CD4-positive, CD25-positive, alpha-beta regulatory T cell (primary cell): ENCODE measurements at regions not wholly inside any gene's neighbourhood (a gene's known extent, or its start where the extent isn't known, plus 50 kb on each side); places are given as distances from the start of the nearest gene placed in this dataset.

Experiments used
- ATAC-seq, 2 donors: fragments of 150-1000 bp; cut with Tn5 transposase; one replicate each; pipeline ENCODE4 v1.10.0; 2021; ENCODE audit warnings: low read depth in 2 of 2, moderate number of reproducible peaks in 2 of 2, moderate library complexity in 1 of 2
- DNase-seq, 3 donors: peaks; one replicate each; pipeline versions ENCODE4 v3.0.0 to v3.0.0-alpha.2; 2012 to 2022; ENCODE audit warnings: mixed read lengths in 1 of 3
- H3K27ac ChIP-seq: one replicate; pipeline ENCODE4 v1.7.0; 2013; ENCODE audit warnings: mild to moderate bottlenecking, low read length; ENCODE audit not compliant: insufficient read depth, poor library complexity, severe bottlenecking
- H3K27me3 ChIP-seq: one replicate; pipeline ENCODE4 v1.7.0; 2013; ENCODE audit warnings: low read length; ENCODE audit not compliant: control insufficient read depth, insufficient read depth
- H3K36me3 ChIP-seq: one replicate; pipeline ENCODE4 v1.7.0; 2013; ENCODE audit warnings: mild to moderate bottlenecking, low read length, moderate library complexity; ENCODE audit not compliant: control insufficient read depth, insufficient read depth
- H3K4me1 ChIP-seq: 2 replicates; pipeline ENCODE4 v1.7.0; 2013; ENCODE audit warnings: mild to moderate bottlenecking, low read length; ENCODE audit not compliant: insufficient read depth, control insufficient read depth, poor library complexity, severe bottlenecking
- H3K4me3 ChIP-seq: one replicate; pipeline ENCODE4 v1.7.0; 2013; ENCODE audit warnings: low read depth, mild to moderate bottlenecking, low read length, moderate library complexity
- H3K9me3 ChIP-seq, 2 experiments: 1 replicate in 1 of 2; 2 replicates in 1 of 2; pipeline ENCODE4 v1.7.0; 2013; ENCODE audit warnings: low read length in 2 of 2, mild to moderate bottlenecking in 1 of 2, moderate library complexity in 1 of 2; ENCODE audit not compliant: control insufficient read depth in 2 of 2
- H3K27ac Mint-ChIP-seq, 3 donors: one replicate each; pipeline ENCODE4 v1.8.0; 2020 to 2022; ENCODE audit warnings: mild to moderate bottlenecking in 3 of 3, mixed read lengths in 3 of 3, moderate library complexity in 2 of 3
- H3K27me3 Mint-ChIP-seq: one replicate; pipeline ENCODE4 v1.8.0; 2022; ENCODE audit warnings: mild to moderate bottlenecking, mixed read lengths
- H3K36me3 Mint-ChIP-seq: one replicate; pipeline ENCODE4 v1.8.0; 2020; ENCODE audit warnings: mixed read lengths
- H3K4me1 Mint-ChIP-seq, 4 donors: one replicate each; pipeline ENCODE4 v1.8.0; 2020 to 2022; ENCODE audit warnings: mixed read lengths in 4 of 4, mild to moderate bottlenecking in 1 of 4
- H3K4me3 Mint-ChIP-seq, 4 donors: one replicate each; pipeline ENCODE4 v1.8.0; 2020 to 2022; ENCODE audit warnings: mild to moderate bottlenecking in 4 of 4, mixed read lengths in 4 of 4, moderate library complexity in 3 of 4
- H3K9me3 Mint-ChIP-seq, 7 donors: one replicate each; pipeline ENCODE4 v1.8.0; 2020 to 2022; ENCODE audit warnings: mixed read lengths in 7 of 7, mild to moderate bottlenecking in 3 of 7, moderate library complexity in 2 of 7

GRCh38 chr15:70281261-70281810 lies 183.6 kb upstream of the TLE3 start:
- Histone ChIP-seq H3K4me3 (no peak overlapping the region), H3K27ac (no peak overlapping the region), H3K4me1 (no peaks in the 10 kb centered on the region), H3K36me3 (no peaks in the 10 kb centered on the region), H3K27me3 (no peaks in the 10 kb centered on the region), H3K9me3 (no peaks in the 10 kb centered on the region)
- Mint-ChIP-seq H3K4me1 (peaks cover 0 to 13% (median 4%) of the 10 kb centered on the region in 4 donors), H3K27me3 (no peaks in the 10 kb centered on the region), H3K36me3 (peaks cover 3% of the 10 kb centered on the region), H3K9me3 (no peaks in the 10 kb centered on the region), H3K27ac (no peak overlapping the region), H3K4me3 (no peak overlapping the region)
- DNase-seq (no peak), ATAC-seq (peak in 1 of 2 donors; percentile 19)

DNA sequence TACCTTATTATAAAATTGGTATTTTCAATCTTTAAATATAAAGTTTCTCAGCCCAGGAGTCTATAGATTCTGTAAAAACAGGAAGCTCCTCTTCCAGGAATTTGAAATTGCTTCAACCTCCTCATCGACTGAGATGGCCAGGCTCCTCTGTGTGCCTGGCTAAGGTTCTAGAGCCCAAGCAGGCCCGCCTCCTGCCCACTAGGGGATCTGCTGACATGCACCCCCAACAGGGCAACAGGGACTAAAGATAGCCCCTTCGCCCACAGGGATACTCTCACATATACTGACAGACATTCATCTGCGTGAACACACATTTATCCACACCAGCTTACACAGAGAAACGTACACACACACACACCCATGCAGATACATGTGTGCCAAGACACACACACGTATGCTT lies 183.1 kb upstream of the TLE3 start:
- no peak for ATAC-seq
- no peak overlapping the region for H3K27ac Mint-ChIP-seq
- Histone ChIP-seq H3K4me3 (no peak overlapping the region), H3K9me3 (no peaks in the 10 kb centered on the region), H3K27me3 (no peaks in the 10 kb centered on the region), H3K36me3 (no peaks in the 10 kb centered on the region), H3K27ac (no peak overlapping the region), H3K4me1 (no peaks in the 10 kb centered on the region)
- H3K4me1 Mint-ChIP-seq: peaks cover 0 to 13% (median 4%) of the 10 kb centered on the region in 4 donors
- DNase-seq: peak in 1 of 3 donors; percentile 29
- H3K4me3 Mint-ChIP-seq: no peak overlapping the region
- H3K9me3 Mint-ChIP-seq: no peaks in the 10 kb centered on the region
- H3K36me3 Mint-ChIP-seq: peaks cover 3% of the 10 kb centered on the region
- no peaks in the 10 kb centered on the region for H3K27me3 Mint-ChIP-seq

- no peak overlapping the region for H3K4me3 Mint-ChIP-seq
- Histone ChIP-seq H3K4me3 (no peak overlapping the region), H3K36me3 (no peaks in the 10 kb centered on the region), H3K27ac (no peak overlapping the region), H3K4me1 (no peaks in the 10 kb centered on the region), H3K9me3 (no peaks in the 10 kb centered on the region), H3K27me3 (no peaks in the 10 kb centered on the region)
- H3K27ac Mint-ChIP-seq: no peak overlapping the region
- H3K4me1 Mint-ChIP-seq: peaks cover 0 to 7% (median 4%) of the 10 kb centered on the region in 4 donors
- H3K36me3 Mint-ChIP-seq: peaks cover 3% of the 10 kb centered on the region
- H3K9me3 Mint-ChIP-seq: no peaks in the 10 kb centered on the region
- ATAC-seq (no peak), DNase-seq (no peak)
- H3K27me3 Mint-ChIP-seq: no peaks in the 10 kb centered on the region
Measured at GRCh38 chr15:70279096-70279495, 181.4 kb upstream of the TLE3 start.

GRCh38 chr15:70278644-70279043 lies 180.9 kb upstream of the TLE3 start:
- Mint-ChIP-seq H3K4me1 (peaks cover 0 to 7% (median 4%) of the 10 kb centered on the region in 4 donors), H3K27ac (no peak overlapping the region), H3K9me3 (no peaks in the 10 kb centered on the region), H3K27me3 (no peaks in the 10 kb centered on the region), H3K36me3 (peaks cover 3% of the 10 kb centered on the region), H3K4me3 (no peak overlapping the region)
- DNase-seq (no peak), ATAC-seq (no peak)
- H3K36me3 ChIP-seq: no peaks in the 10 kb centered on the region
- H3K27me3 ChIP-seq: no peaks in the 10 kb centered on the region
- no peaks in the 10 kb centered on the region for H3K4me1 ChIP-seq
- no peak overlapping the region for H3K4me3 ChIP-seq
- no peak overlapping the region for H3K27ac ChIP-seq
- no peaks in the 10 kb centered on the region for H3K9me3 ChIP-seq

DNA sequence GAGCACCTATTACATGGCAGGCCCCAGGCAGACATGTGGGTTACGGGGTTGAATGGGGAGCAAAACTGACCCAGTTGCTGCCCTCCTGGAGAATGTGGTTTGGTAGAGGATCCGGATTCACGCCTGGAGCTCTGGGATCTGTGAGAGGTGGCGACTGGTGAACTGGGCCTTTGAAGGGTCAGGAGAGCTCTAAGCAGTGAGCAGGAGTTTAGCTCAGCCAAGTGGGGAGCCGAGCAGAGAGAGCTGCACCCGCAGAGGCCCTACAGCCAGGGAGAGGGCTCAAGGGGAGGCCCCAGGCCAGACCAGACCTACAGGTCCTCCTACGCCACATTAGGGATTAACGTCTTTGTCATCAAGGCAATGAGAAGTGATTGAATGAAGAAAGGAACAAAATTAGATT lies 179.8 kb upstream of the TLE3 start:
- Mint-ChIP-seq H3K36me3 (peaks cover under 1% of the 10 kb centered on the region), H3K27ac (no peak overlapping the region), H3K9me3 (no peaks in the 10 kb centered on the region), H3K27me3 (no peaks in the 10 kb centered on the region), H3K4me3 (no peak overlapping the region), H3K4me1 (peaks cover 0 to 7% (median 4%) of the 10 kb centered on the region in 4 donors)
- H3K9me3 ChIP-seq: no peaks in the 10 kb centered on the region
- no peaks in the 10 kb centered on the region for H3K36me3 ChIP-seq
- no peak overlapping the region for H3K4me3 ChIP-seq
- no peaks in the 10 kb centered on the region for H3K4me1 ChIP-seq
- DNase-seq (no peak), ATAC-seq (no peak)
- H3K27ac ChIP-seq: no peak overlapping the region
- no peaks in the 10 kb centered on the region for H3K27me3 ChIP-seq

DNA sequence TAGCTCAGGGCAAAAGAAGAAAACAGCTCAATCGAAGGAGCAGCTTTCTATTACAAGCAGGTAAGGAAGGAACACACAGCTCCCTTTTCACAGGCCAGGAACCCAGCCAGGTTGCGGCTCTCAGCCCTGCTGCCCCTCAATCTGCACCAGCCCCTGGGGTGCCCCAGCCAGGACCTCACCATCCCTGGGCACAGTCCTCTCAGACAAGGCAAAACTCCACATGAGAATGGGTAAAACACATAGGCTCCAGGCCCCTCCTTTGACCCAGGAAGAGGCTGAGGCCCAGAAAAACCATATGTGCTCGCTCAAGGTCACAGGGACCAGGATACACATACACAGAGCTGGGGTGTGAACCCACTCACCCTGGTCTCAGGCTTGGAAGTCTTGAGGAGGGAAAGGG lies 178.7 kb upstream of the TLE3 start:
- Histone ChIP-seq H3K4me3 (no peak overlapping the region), H3K27me3 (no peaks in the 10 kb centered on the region), H3K9me3 (no peaks in the 10 kb centered on the region), H3K4me1 (no peaks in the 10 kb centered on the region), H3K27ac (no peak overlapping the region), H3K36me3 (no peaks in the 10 kb centered on the region)
- Mint-ChIP-seq H3K9me3 (no peaks in the 10 kb centered on the region), H3K27ac (no peak overlapping the region), H3K4me3 (no peak overlapping the region), H3K36me3 (no peaks in the 10 kb centered on the region), H3K27me3 (no peaks in the 10 kb centered on the region), H3K4me1 (peaks cover 0 to 7% (median 4%) of the 10 kb centered on the region in 4 donors)
- DNase-seq: no peak
- ATAC-seq: no peak

DNA sequence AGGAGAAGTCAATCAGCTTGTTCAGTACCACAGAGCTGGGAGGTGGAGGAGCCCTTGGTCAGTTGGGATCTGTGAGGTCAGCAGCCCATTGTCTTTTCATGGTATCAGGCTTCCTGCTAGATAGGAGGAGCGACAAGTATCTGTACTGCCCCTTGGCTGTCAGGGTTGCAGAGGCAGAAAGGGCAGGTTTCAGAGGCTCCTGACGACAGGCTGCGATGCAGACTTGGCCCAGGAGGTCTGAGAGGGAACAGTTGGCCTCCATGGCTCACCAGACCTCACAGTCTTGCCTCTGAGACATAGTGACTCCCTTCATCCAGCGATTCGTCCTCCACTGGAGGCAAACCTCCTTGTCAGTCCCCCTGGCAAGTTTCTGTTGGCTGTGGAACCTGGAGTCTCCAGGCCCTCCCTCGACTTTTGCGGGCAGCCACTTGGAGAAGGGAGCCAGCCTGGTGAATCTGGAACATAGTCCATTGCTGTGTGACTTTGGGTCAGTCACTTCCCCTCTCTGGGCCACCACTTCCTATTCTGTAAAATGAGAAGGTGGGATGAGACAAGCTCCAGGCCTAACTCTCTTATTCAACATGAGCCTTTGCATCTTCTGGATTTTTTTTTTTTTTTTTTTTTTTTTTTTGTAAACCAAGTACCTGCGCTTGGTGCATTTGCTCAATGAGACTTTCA lies 177.9 kb upstream of the TLE3 start:
- Histone ChIP-seq H3K4me1 (no peaks in the 10 kb centered on the region), H3K27me3 (no peaks in the 10 kb centered on the region), H3K36me3 (no peaks in the 10 kb centered on the region), H3K9me3 (no peaks in the 10 kb centered on the region), H3K27ac (no peak overlapping the region), H3K4me3 (no peak overlapping the region)
- H3K9me3 Mint-ChIP-seq: no peaks in the 10 kb centered on the region
- ATAC-seq (no peak), DNase-seq (no peak)
- H3K36me3 Mint-ChIP-seq: no peaks in the 10 kb centered on the region
- no peak overlapping the region for H3K27ac Mint-ChIP-seq
- H3K4me3 Mint-ChIP-seq: no peak overlapping the region
- H3K27me3 Mint-ChIP-seq: no peaks in the 10 kb centered on the region
- no peaks in the 10 kb centered on the region for H3K4me1 Mint-ChIP-seq

DNA sequence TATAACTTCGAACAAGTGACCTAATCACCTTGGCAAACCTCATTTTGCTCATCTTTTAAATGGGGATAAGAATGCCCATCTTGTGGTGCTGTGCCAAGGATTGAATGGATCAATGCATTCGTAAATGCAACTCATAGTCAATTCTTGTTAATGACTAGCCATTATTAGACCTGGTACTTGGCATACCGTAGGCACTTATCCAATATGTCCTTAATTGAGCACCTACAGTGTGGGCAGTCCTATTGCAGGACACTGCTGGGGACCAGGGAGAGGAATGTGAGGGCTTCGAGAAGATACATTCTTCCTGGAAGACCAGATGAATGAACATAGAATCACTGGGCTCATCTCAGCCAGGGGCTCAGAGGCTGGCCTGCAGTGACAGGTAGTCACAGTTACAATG lies 177.2 kb upstream of the TLE3 start:
- no peak overlapping the region for H3K27ac Mint-ChIP-seq
- ATAC-seq (no peak), DNase-seq (no peak)
- H3K27me3 Mint-ChIP-seq: no peaks in the 10 kb centered on the region
- H3K9me3 Mint-ChIP-seq: no peaks in the 10 kb centered on the region
- H3K4me1 ChIP-seq: no peaks in the 10 kb centered on the region
- H3K4me1 Mint-ChIP-seq: no peaks in the 10 kb centered on the region
- H3K4me3 ChIP-seq: no peak overlapping the region
- H3K9me3 ChIP-seq: no peaks in the 10 kb centered on the region
- H3K27ac ChIP-seq: no peak overlapping the region
- H3K36me3 Mint-ChIP-seq: no peaks in the 10 kb centered on the region
- no peaks in the 10 kb centered on the region for H3K27me3 ChIP-seq
- no peak overlapping the region for H3K4me3 Mint-ChIP-seq
- H3K36me3 ChIP-seq: no peaks in the 10 kb centered on the region
